Bronchial epithelial cell (primary cell): ENCODE measurements at regions not wholly inside any gene's neighbourhood (a gene's known extent, or its start where the extent isn't known, plus 50 kb on each side); places are given as distances from the start of the nearest gene placed in this dataset.
"Not testable (repeated sequence)": the region's sequence is repeated elsewhere in the genome, so short reads cannot be mapped to it uniquely, and the experiment has no call there.

Experiments
- DNase-seq: peaks from one replicate; pipeline ENCODE4 v3.0.0-alpha.2; 2010; ENCODE audit warnings: low read depth
- FAIRE-seq: peaks from 2 replicates; lab custom pipeline; 2011; peaks lifted over from hg19 to GRCh38; lab: Jason Lieb, UNC
- H3K27me3 ChIP-seq: 2 replicates; pipeline ENCODE4 v1.5.1; 2011; ENCODE audit warnings: low read length; ENCODE audit not compliant: control insufficient read depth, insufficient read depth
- H3K36me3 ChIP-seq: 2 replicates; pipeline ENCODE4 v1.5.1; 2011; ENCODE audit warnings: low read length; ENCODE audit not compliant: control insufficient read depth, insufficient read depth
- H3K4me3 ChIP-seq: 2 replicates; pipeline ENCODE4 v1.5.1; 2011; ENCODE audit warnings: mild to moderate bottlenecking, low read depth, low read length, control low read depth
- TF ChIP-seq, protein P1 (sequence below): IDR thresholded peaks from 2 replicates; pipeline ENCODE4 v1.5.1; 2011; ENCODE audit warnings: mild to moderate bottlenecking, moderate library complexity, low read length, control low read depth, inconsistent platforms; ENCODE audit not compliant: insufficient read depth, severe bottlenecking

DNA sequence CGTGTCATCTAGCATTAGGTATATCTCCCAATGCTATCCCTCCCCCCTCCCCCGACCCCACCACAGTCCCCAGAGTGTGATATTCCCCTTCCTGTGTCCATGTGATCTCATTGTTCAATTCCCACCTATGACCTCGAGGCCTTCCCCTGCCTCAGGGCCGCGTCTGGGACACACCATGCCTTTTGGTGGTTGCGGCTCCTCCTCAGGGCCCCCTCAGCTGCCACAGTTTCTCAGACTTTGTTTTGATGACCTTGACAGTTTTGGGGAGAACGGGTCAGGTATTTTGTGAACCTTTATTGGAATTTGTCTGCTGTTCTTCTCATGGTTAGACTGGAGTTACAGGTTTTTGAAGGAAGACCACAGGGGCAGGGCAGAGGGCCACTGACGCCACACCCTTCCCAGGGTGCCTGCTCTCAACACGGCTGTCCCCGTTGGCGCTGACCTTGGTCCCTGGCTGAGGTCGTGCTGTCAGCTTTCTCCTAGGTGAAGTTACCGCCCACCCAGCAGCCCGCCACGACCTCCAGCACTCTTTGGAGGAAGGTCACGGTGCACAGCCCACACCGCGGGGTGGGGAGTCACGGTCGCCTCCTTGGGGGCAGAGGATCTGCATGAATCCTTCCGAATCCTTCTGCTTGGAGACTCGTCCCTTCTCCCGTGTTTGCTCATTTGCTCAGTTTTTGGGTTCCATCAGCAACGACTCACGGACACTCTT is 130.5 kb downstream of the KIF26A start:
- DNase-seq (no peak), FAIRE-seq (no peak)
- H3K4me3 ChIP-seq: no peak overlapping the region
- TF ChIP-seq, protein P1, sequence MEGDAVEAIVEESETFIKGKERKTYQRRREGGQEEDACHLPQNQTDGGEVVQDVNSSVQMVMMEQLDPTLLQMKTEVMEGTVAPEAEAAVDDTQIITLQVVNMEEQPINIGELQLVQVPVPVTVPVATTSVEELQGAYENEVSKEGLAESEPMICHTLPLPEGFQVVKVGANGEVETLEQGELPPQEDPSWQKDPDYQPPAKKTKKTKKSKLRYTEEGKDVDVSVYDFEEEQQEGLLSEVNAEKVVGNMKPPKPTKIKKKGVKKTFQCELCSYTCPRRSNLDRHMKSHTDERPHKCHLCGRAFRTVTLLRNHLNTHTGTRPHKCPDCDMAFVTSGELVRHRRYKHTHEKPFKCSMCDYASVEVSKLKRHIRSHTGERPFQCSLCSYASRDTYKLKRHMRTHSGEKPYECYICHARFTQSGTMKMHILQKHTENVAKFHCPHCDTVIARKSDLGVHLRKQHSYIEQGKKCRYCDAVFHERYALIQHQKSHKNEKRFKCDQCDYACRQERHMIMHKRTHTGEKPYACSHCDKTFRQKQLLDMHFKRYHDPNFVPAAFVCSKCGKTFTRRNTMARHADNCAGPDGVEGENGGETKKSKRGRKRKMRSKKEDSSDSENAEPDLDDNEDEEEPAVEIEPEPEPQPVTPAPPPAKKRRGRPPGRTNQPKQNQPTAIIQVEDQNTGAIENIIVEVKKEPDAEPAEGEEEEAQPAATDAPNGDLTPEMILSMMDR: no peak
- no peaks in the 10 kb centered on the region for H3K36me3 ChIP-seq
- H3K27me3 ChIP-seq: no peaks in the 10 kb centered on the region

DNA sequence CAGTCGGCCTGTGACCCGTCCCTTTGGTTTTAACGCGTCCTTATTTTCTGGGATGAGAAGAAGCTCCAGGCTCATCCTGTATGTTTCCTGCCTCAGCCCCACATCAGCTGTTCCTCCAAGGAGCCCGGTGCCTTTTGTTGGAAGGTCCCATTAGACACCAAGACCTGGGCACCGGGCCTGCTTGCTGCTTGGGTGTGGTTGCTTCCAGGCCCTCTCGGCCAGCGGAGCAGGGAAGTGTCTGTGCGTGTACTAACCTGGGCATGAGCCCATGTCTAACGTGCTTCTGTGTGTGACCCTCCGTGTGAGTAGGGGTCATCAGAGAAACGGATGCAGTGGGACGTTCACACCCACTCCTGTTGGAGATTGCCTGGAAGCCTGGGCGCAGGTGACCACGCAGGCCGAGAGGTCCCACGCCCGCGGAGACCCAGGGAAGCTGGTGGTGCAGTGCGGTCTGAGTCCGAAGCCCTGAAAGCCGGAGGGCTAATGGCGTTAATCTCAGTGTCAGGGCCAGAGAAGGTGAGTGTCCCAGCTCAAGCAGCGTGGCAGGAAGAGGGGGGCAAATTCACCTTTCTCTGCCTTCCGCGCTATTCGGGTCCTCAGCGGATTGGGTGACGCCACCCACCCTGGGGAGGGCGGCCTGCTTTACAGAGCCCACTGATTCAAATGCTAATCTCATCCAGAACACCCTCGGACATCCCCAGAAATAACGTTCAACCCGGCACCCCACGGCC is 131.3 kb downstream of the KIF26A start:
- not testable (repeated sequence) for H3K36me3 ChIP-seq, H3K27me3 ChIP-seq, H3K4me3 ChIP-seq, DNase-seq
- peak; percentile 50 for FAIRE-seq

DNA sequence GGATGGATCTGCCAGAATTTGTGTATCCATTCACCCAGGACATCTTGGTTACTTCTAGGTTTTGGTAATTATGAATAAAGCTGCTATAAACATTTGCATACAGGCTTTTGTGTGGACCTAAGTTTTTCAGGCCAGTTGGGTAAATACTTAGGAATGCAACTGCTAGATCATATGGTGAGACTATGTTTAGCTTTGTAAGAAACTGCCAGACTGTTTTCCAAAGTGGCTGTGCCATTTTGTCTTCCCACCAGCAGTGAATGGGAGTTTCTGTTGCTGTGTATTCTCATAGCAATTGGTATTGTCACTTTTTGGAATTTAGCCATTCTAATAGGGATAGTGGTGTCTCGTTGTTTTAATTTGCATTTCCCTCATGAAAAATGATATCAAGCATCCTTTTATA is 133.0 kb downstream of the KIF26A start:
- DNase-seq (no peak), FAIRE-seq (no peak)
- Histone ChIP-seq H3K36me3 (no peaks in the 10 kb centered on the region), H3K4me3 (no peak overlapping the region), H3K27me3 (no peaks in the 10 kb centered on the region)
- TF ChIP-seq, protein P1: no peak

DNA sequence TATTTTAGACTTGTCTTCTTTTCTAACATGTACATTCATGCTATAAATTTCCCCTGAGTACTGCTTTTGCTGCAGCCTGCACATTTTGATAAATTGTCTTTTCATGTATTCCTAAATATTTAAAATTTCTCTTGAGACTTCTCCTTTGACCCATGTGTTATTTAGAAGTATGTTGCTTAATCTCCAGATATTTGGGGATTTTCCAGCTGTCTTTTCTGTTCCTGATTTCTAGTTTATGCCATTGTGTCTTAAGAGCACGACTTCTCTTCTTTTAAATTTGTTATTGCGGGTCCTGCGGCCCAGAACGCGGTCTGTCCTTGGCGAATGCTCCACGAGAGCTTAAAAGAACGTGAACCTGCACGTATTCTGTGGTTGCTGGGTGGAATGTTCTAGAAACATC is 136.4 kb downstream of the KIF26A start:
- no peak overlapping the region for H3K4me3 ChIP-seq
- TF ChIP-seq, protein P1: no peak
- no peaks in the 10 kb centered on the region for H3K27me3 ChIP-seq
- H3K36me3 ChIP-seq: no peaks in the 10 kb centered on the region
- FAIRE-seq (no peak), DNase-seq (no peak)

DNA sequence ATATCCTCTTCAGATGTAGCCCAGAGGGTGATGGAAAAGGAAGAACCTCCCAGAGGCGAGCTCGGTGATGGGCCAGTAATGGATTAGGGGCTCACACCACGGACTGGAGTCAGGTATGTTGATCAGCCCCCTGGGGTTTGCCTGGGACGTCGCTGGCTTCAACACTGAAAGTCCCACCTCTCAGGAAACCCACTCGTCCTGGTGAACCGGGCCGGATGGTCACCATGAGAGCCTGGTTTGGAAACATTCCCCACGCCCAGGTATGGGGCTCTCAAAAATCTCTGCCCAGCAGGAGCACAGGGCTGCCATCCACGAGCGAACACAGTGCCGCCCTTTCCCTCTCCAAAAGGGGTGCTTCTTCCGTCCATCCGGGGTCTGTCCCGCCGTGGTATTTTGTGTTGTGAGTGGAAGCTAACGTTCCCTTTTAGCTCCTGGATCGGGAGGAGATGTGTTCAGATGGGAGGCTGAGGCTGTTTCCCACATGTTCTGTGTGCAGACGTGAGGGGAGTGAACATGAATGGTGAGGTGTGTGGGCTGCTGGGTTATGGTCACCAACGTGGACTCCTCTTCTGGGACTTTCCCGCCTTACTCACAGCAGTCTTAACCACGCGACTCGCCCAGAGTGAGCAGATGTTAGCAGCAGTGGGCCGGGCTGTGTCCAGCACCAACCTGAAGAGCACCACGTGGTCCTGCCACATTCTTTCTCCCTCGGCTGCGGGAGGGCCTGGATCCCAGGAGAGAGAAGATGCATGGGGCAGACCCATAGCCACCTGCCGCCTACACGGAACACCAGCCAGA is 139.2 kb downstream of the KIF26A start:
- Histone ChIP-seq H3K4me3 (no peak overlapping the region), H3K36me3 (no peaks in the 10 kb centered on the region), H3K27me3 (no peaks in the 10 kb centered on the region)
- TF ChIP-seq, protein P1: no peak
- no peak for FAIRE-seq
- no peak for DNase-seq

DNA sequence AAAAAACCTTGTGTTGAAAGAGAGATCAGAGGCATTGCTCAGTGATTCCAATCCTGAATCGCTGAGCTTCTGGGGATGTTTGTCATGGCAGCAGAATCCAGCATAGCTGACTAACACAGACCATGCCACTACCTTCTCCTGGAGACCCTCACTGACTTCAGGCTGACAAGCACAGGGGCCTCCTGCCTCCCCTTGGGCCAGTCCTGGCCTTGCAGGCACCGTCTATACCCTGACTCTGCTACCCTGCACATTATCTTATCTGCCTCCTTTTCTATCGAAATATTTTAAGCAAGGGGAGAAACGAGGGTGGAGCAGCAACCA is 139.8 kb downstream of the KIF26A start:
- Histone ChIP-seq H3K27me3 (no peaks in the 10 kb centered on the region), H3K36me3 (no peaks in the 10 kb centered on the region), H3K4me3 (no peak overlapping the region)
- DNase-seq (no peak), FAIRE-seq (no peak)
- TF ChIP-seq, protein P1: no peak
